Stimulated activated memory B cell treated with anti-CD40 and anti-IgM and Interleukin-4, amounts not matched to agents 10 μg/mL and 1 μg/mL and 100 μg/mL, for 72 hours (primary cell): ENCODE measurements at regions not wholly inside any gene's neighbourhood (a gene's known extent, or its start where the extent isn't known, plus 50 kb on each side); places are given as distances from the start of the nearest gene placed in this dataset.

Source experiments
- ATAC-seq: fragments of 150-1000 bp; cut with Tn5 transposase; 2 replicates; pipeline ENCODE4 v1.10.0; 2021
- H3K27ac Mint-ChIP-seq: one replicate; pipeline ENCODE4 v1.8.0; 2022; ENCODE audit warnings: mild to moderate bottlenecking, mixed read lengths
- H3K27me3 Mint-ChIP-seq: one replicate; pipeline ENCODE4 v1.8.0; 2022; ENCODE audit warnings: mixed read lengths
- H3K36me3 Mint-ChIP-seq: one replicate; pipeline ENCODE4 v1.8.0; 2022; ENCODE audit warnings: mixed read lengths
- H3K4me1 Mint-ChIP-seq: one replicate; pipeline ENCODE4 v1.8.0; 2022; ENCODE audit warnings: mixed read lengths
- H3K4me3 Mint-ChIP-seq: one replicate; pipeline ENCODE4 v1.8.0; 2022; ENCODE audit warnings: mild to moderate bottlenecking, moderate library complexity, mixed read lengths
- H3K9me3 Mint-ChIP-seq: one replicate; pipeline ENCODE4 v1.8.0; 2022; ENCODE audit warnings: mixed read lengths

- Mint-ChIP-seq H3K4me3 (no peak overlapping the region), H3K27ac (no peak overlapping the region), H3K27me3 (no peaks in the 10 kb centered on the region), H3K36me3 (no peaks in the 10 kb centered on the region), H3K4me1 (peaks cover 8% of the 10 kb centered on the region), H3K9me3 (peaks cover 3% of the 10 kb centered on the region)
- no peak for ATAC-seq
These were observed 802.3 kb downstream of the MAFB start for GRCh38 chr20:39886650-39887190.

GRCh38 chr20:39885975-39886649, 802.9 kb downstream of the MAFB start:
- Mint-ChIP-seq H3K36me3 (no peaks in the 10 kb centered on the region), H3K9me3 (peaks cover 3% of the 10 kb centered on the region), H3K27ac (no peak overlapping the region)

GRCh38 chr20:39882806-39883205, 806.2 kb downstream of the MAFB start:
- H3K4me1 Mint-ChIP-seq, result peaks cover 8% of the 10 kb centered on the region
- no peaks in the 10 kb centered on the region for H3K36me3 Mint-ChIP-seq
- H3K9me3 Mint-ChIP-seq, result peaks cover 3% of the 10 kb centered on the region
- ATAC-seq, result no peak
- no peaks in the 10 kb centered on the region for H3K27me3 Mint-ChIP-seq
- H3K4me3 Mint-ChIP-seq, result no peak overlapping the region
- H3K27ac Mint-ChIP-seq, result no peak overlapping the region

More at GRCh38 chr20:39885975-39886649, 802.9 kb downstream of the MAFB start:
- ATAC-seq, result no peak
- H3K27me3 Mint-ChIP-seq, result no peaks in the 10 kb centered on the region
- peaks cover 8% of the 10 kb centered on the region for H3K4me1 Mint-ChIP-seq
- no peak overlapping the region for H3K4me3 Mint-ChIP-seq

GRCh38 chr20:39880890-39881289, 808.1 kb downstream of the MAFB start:
- Mint-ChIP-seq H3K27me3 (no peaks in the 10 kb centered on the region), H3K27ac (no peak overlapping the region), H3K4me1 (no peaks in the 10 kb centered on the region), H3K36me3 (no peaks in the 10 kb centered on the region), H3K4me3 (no peak overlapping the region), H3K9me3 (peaks cover 3% of the 10 kb centered on the region)
- ATAC-seq, result no peak

GRCh38 chr20:39879296-39879695, 809.7 kb downstream of the MAFB start:
- H3K9me3 Mint-ChIP-seq, result peaks cover 3% of the 10 kb centered on the region
- peaks cover under 1% of the 10 kb centered on the region for H3K4me1 Mint-ChIP-seq
- ATAC-seq, result no peak
- H3K4me3 Mint-ChIP-seq, result no peak overlapping the region
- H3K27ac Mint-ChIP-seq, result no peak overlapping the region
- no peaks in the 10 kb centered on the region for H3K27me3 Mint-ChIP-seq
- no peaks in the 10 kb centered on the region for H3K36me3 Mint-ChIP-seq

- no peak for ATAC-seq
- Mint-ChIP-seq H3K36me3 (no peaks in the 10 kb centered on the region), H3K27me3 (no peaks in the 10 kb centered on the region), H3K4me3 (no peak overlapping the region), H3K9me3 (peaks cover 3% of the 10 kb centered on the region), H3K4me1 (peaks cover 5% of the 10 kb centered on the region), H3K27ac (no peak overlapping the region)
These were observed 810.2 kb downstream of the MAFB start for GRCh38 chr20:39878809-39879208.

- H3K4me3 Mint-ChIP-seq, result no peak overlapping the region
- peaks cover 3% of the 10 kb centered on the region for H3K9me3 Mint-ChIP-seq
- no peak for ATAC-seq
- H3K27ac Mint-ChIP-seq, result no peak overlapping the region
- no peaks in the 10 kb centered on the region for H3K36me3 Mint-ChIP-seq
- no peaks in the 10 kb centered on the region for H3K27me3 Mint-ChIP-seq
- peaks cover 10% of the 10 kb centered on the region for H3K4me1 Mint-ChIP-seq
These were observed 810.7 kb downstream of the MAFB start for GRCh38 chr20:39878320-39878719.

GRCh38 chr20:39877788-39878187, 811.2 kb downstream of the MAFB start:
- H3K27ac Mint-ChIP-seq, result no peak overlapping the region
- H3K4me3 Mint-ChIP-seq, result no peak overlapping the region
- no peak for ATAC-seq
- no peaks in the 10 kb centered on the region for H3K27me3 Mint-ChIP-seq
- peaks cover 14% of the 10 kb centered on the region for H3K4me1 Mint-ChIP-seq
- no peaks in the 10 kb centered on the region for H3K36me3 Mint-ChIP-seq
- H3K9me3 Mint-ChIP-seq, result peaks cover 3% of the 10 kb centered on the region

GRCh38 chr20:39876976-39877635, 811.9 kb downstream of the MAFB start:
- Mint-ChIP-seq H3K27me3 (no peaks in the 10 kb centered on the region), H3K27ac (no peak overlapping the region), H3K4me3 (no peak overlapping the region)

GRCh38 chr20:39875492-39876110, 813.4 kb downstream of the MAFB start:
- Mint-ChIP-seq H3K4me3 (no peak overlapping the region), H3K36me3 (no peaks in the 10 kb centered on the region), H3K27me3 (no peaks in the 10 kb centered on the region), H3K4me1 (peaks cover 14% of the 10 kb centered on the region), H3K9me3 (no peaks in the 10 kb centered on the region), H3K27ac (no peak overlapping the region)
- ATAC-seq, result no peak

More at GRCh38 chr20:39876976-39877635, 811.9 kb downstream of the MAFB start:
- no peaks in the 10 kb centered on the region for H3K36me3 Mint-ChIP-seq
- H3K9me3 Mint-ChIP-seq, result peaks cover 2% of the 10 kb centered on the region
- peaks cover 14% of the 10 kb centered on the region for H3K4me1 Mint-ChIP-seq
- no peak for ATAC-seq

- Mint-ChIP-seq H3K4me3 (peak overlapping the region; percentile 15), H3K27ac (no peak overlapping the region), H3K36me3 (no peaks in the 10 kb centered on the region), H3K27me3 (no peaks in the 10 kb centered on the region), H3K9me3 (no peaks in the 10 kb centered on the region), H3K4me1 (peaks cover 14% of the 10 kb centered on the region)
- peak; percentile 86 for ATAC-seq
These were observed 814.8 kb downstream of the MAFB start for GRCh38 chr20:39874049-39874893.

- Mint-ChIP-seq H3K9me3 (no peaks in the 10 kb centered on the region), H3K4me1 (peaks cover 14% of the 10 kb centered on the region), H3K27me3 (no peaks in the 10 kb centered on the region), H3K4me3 (no peak overlapping the region), H3K36me3 (no peaks in the 10 kb centered on the region), H3K27ac (no peak overlapping the region)
- no peak for ATAC-seq
These were observed 815.8 kb downstream of the MAFB start for GRCh38 chr20:39873286-39873685.

- no peaks in the 10 kb centered on the region for H3K9me3 Mint-ChIP-seq
- no peaks in the 10 kb centered on the region for H3K27me3 Mint-ChIP-seq
- H3K36me3 Mint-ChIP-seq, result no peaks in the 10 kb centered on the region
- H3K4me3 Mint-ChIP-seq, result no peak overlapping the region
- ATAC-seq, result no peak
- H3K27ac Mint-ChIP-seq, result no peak overlapping the region
- H3K4me1 Mint-ChIP-seq, result peaks cover 14% of the 10 kb centered on the region
These were observed 818.0 kb downstream of the MAFB start for GRCh38 chr20:39871013-39871412.

- Mint-ChIP-seq H3K4me3 (no peak overlapping the region), H3K9me3 (peaks cover 3% of the 10 kb centered on the region), H3K27me3 (no peaks in the 10 kb centered on the region), H3K36me3 (no peaks in the 10 kb centered on the region), H3K4me1 (no peaks in the 10 kb centered on the region), H3K27ac (no peak overlapping the region)
- ATAC-seq, result no peak
These were observed 823.6 kb downstream of the MAFB start for GRCh38 chr20:39865446-39865845.

- Mint-ChIP-seq H3K36me3 (no peaks in the 10 kb centered on the region), H3K27me3 (peaks cover 9% of the 10 kb centered on the region), H3K9me3 (peaks cover 3% of the 10 kb centered on the region), H3K4me1 (no peaks in the 10 kb centered on the region), H3K27ac (no peak overlapping the region), H3K4me3 (no peak overlapping the region)
- no peak for ATAC-seq
These were observed 826.6 kb downstream of the MAFB start for GRCh38 chr20:39862470-39862891.
